ENCODE measurements at regions not wholly inside any gene's neighbourhood (a gene's known extent, or its start where the extent isn't known, plus 50 kb on each side); places are given as distances from the start of the nearest gene placed in this dataset.
A peak's percentile ranks its signal among the peaks of the same experiment; 100 is the strongest.

DNA sequence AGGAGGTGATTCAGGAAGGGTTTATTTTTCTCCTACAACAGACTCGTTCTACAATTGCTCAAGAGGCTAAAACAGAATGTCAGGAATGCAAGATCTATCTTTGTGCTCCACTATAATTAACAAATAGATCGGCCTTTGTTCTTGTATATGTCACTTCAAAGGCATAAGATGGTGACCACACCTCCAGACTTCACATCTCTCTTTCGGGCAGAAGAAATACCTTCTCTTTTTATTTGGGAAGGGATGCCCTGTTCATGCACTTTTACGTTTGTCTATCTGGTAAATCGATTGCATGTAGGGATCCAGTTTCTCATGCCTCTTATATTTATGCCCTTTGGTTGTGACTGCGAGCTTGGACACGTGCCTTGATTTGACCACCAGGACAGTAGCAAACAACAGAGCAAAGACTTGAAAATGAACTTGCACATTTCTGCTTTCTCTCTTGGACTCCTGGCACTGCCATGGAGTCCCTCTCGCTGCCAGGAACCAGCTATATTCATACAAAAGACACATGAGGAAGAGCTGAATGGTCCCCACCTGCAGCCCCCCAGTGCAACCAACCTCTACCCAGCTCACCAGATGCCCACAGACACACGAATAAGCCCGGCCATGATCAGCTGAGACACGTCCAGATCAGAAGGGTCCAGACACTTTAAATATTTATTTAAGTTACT lies 219.8 kb upstream of the STXBP5 start (continued):
- TF ChIP-seq, protein P1, sequence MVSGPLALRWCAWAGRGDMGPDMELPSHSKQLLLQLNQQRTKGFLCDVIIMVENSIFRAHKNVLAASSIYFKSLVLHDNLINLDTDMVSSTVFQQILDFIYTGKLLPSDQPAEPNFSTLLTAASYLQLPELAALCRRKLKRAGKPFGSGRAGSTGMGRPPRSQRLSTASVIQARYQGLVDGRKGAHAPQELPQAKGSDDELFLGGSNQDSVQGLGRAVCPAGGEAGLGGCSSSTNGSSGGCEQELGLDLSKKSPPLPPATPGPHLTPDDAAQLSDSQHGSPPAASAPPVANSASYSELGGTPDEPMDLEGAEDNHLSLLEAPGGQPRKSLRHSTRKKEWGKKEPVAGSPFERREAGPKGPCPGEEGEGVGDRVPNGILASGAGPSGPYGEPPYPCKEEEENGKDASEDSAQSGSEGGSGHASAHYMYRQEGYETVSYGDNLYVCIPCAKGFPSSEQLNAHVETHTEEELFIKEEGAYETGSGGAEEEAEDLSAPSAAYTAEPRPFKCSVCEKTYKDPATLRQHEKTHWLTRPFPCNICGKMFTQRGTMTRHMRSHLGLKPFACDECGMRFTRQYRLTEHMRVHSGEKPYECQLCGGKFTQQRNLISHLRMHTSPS (CRISPR knock-in tag; IDR thresholded peaks at IDR 0.05; ENCODE audit: low read depth), result no peak
- TF ChIP-seq ZKSCAN1 (IDR thresholded peaks at IDR 0.05; ENCODE audit: low read length), result no peak
- no peak for TF ChIP-seq NFE2 (CRISPR knock-in tag; IDR thresholded peaks at IDR 0.05)
- TF ChIP-seq TCF7L2 (IDR thresholded peaks at IDR 0.05; ENCODE audit: low read depth, low read length), result peak; percentile 75; the same call in 1 of the 2 replicates
- no peak for TF ChIP-seq ZNF878 (CRISPR knock-in tag; IDR thresholded peaks at IDR 0.05)
- TF ChIP-seq FLYWCH1 (CRISPR knock-in tag; IDR thresholded peaks at IDR 0.05), result no peak
- TF ChIP-seq, protein P2, sequence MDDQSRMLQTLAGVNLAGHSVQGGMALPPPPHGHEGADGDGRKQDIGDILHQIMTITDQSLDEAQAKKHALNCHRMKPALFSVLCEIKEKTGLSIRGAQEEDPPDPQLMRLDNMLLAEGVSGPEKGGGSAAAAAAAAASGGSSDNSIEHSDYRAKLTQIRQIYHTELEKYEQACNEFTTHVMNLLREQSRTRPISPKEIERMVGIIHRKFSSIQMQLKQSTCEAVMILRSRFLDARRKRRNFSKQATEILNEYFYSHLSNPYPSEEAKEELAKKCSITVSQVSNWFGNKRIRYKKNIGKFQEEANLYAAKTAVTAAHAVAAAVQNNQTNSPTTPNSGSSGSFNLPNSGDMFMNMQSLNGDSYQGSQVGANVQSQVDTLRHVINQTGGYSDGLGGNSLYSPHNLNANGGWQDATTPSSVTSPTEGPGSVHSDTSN (CRISPR knock-in tag; IDR thresholded peaks at IDR 0.05; ENCODE audit: borderline replicate concordance), result no peak
- TF ChIP-seq NONO (IDR thresholded peaks at IDR 0.05), result no peak
- no peak for TF ChIP-seq NONO (CRISPR knock-in tag; conservative IDR thresholded peaks at IDR 0.05)
- TF ChIP-seq DR1 (CRISPR knock-in tag; IDR thresholded peaks at IDR 0.05), result no peak
- TF ChIP-seq STAG1 (CRISPR knock-in tag; IDR thresholded peaks at IDR 0.05), result no peak
- no peak for TF ChIP-seq SALL2 (CRISPR knock-in tag; IDR thresholded peaks at IDR 0.05)
- TF ChIP-seq ZNF782 (CRISPR knock-in tag; IDR thresholded peaks at IDR 0.05; ENCODE audit: borderline replicate concordance), result no peak
- no peak for TF ChIP-seq CHD2 (IDR thresholded peaks at IDR 0.05; ENCODE audit: low read depth, low read length)
- peak; percentile 27 for TF ChIP-seq MIXL1 (CRISPR knock-in tag; IDR thresholded peaks at IDR 0.05)
- TF ChIP-seq, protein P3, sequence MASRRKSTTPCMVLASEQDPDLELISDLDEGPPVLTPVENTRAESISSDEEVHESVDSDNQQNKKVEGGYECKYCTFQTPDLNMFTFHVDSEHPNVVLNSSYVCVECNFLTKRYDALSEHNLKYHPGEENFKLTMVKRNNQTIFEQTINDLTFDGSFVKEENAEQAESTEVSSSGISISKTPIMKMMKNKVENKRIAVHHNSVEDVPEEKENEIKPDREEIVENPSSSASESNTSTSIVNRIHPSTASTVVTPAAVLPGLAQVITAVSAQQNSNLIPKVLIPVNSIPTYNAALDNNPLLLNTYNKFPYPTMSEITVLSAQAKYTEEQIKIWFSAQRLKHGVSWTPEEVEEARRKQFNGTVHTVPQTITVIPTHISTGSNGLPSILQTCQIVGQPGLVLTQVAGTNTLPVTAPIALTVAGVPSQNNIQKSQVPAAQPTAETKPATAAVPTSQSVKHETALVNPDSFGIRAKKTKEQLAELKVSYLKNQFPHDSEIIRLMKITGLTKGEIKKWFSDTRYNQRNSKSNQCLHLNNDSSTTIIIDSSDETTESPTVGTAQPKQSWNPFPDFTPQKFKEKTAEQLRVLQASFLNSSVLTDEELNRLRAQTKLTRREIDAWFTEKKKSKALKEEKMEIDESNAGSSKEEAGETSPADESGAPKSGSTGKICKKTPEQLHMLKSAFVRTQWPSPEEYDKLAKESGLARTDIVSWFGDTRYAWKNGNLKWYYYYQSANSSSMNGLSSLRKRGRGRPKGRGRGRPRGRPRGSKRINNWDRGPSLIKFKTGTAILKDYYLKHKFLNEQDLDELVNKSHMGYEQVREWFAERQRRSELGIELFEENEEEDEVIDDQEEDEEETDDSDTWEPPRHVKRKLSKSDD (CRISPR knock-in tag; IDR thresholded peaks at IDR 0.05; ENCODE audit: low read depth), result no peak
- TF ChIP-seq XBP1 (CRISPR knock-in tag; IDR thresholded peaks at IDR 0.05), result no peak
- no peak for TF ChIP-seq PCBP2 (optimal IDR thresholded peaks at IDR 0.05; ENCODE audit: low read depth, low read length, poor library complexity, severe bottlenecking)
- no peak for TF ChIP-seq ISX (CRISPR knock-in tag; conservative IDR thresholded peaks at IDR 0.05)
- no peak; the same call in 1 of the 2 replicates for TF ChIP-seq KLF9 (CRISPR knock-in tag; IDR thresholded peaks at IDR 0.05; ENCODE audit: low read depth)
- TF ChIP-seq, protein P4, sequence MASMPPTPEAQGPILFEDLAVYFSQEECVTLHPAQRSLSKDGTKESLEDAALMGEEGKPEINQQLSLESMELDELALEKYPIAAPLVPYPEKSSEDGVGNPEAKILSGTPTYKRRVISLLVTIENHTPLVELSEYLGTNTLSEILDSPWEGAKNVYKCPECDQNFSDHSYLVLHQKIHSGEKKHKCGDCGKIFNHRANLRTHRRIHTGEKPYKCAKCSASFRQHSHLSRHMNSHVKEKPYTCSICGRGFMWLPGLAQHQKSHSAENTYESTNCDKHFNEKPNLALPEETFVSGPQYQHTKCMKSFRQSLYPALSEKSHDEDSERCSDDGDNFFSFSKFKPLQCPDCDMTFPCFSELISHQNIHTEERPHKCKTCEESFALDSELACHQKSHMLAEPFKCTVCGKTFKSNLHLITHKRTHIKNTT (CRISPR knock-in tag; IDR thresholded peaks at IDR 0.05), result no peak
- no peak for TF ChIP-seq ZNF747 (CRISPR knock-in tag; IDR thresholded peaks at IDR 0.05; ENCODE audit: borderline replicate concordance)
- TF ChIP-seq ZNF572 (CRISPR knock-in tag; IDR thresholded peaks at IDR 0.05), result no peak
- TF ChIP-seq, protein P5, sequence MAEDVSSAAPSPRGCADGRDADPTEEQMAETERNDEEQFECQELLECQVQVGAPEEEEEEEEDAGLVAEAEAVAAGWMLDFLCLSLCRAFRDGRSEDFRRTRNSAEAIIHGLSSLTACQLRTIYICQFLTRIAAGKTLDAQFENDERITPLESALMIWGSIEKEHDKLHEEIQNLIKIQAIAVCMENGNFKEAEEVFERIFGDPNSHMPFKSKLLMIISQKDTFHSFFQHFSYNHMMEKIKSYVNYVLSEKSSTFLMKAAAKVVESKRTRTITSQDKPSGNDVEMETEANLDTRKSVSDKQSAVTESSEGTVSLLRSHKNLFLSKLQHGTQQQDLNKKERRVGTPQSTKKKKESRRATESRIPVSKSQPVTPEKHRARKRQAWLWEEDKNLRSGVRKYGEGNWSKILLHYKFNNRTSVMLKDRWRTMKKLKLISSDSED (CRISPR knock-in tag; IDR thresholded peaks at IDR 0.05), result no peak
